AG04450 (cell line): ENCODE measurements at regions not wholly inside any gene's neighbourhood (a gene's known extent, or its start where the extent isn't known, plus 50 kb on each side); places are given as distances from the start of the nearest gene placed in this dataset.

Source experiments
- CTCF ChIA-PET: fragments of 300-600, 350-600 bp; formaldehyde crosslinking; extraction: SDS; loops from one replicate; lab custom pipeline; 2022; ENCODE audit warnings: antibody characterized with exemption, inconsistent platforms; lab: Charles Lee
- POLR2A ChIA-PET: fragments of 350-600 bp; formaldehyde crosslinking; extraction: SDS; loops from one replicate; lab custom pipeline; 2021; ENCODE audit warnings: antibody characterized with exemption, inconsistent platforms; lab: Yijun Ruan, JAX
- DNase-seq: peaks from one replicate; pipeline ENCODE4 v3.0.0-alpha.2; 2011; ENCODE audit warnings: low read depth, low spot score
- H3K27ac ChIP-seq: one replicate; pipeline ENCODE4 v1.5.1; 2012; ENCODE audit warnings: low read depth, low read length, control low read depth
- H3K27me3 ChIP-seq: one replicate; pipeline ENCODE4 v1.6.0; 2012; ENCODE audit warnings: low read length; ENCODE audit not compliant: control insufficient read depth, insufficient read depth
- H3K4me3 ChIP-seq: 2 replicates; pipeline ENCODE4 v1.5.1; 2011; ENCODE audit warnings: mild to moderate bottlenecking, low read depth, low read length, control low read depth
- H3K9me3 ChIP-seq: 2 replicates; pipeline ENCODE4 v1.5.1; 2012; ENCODE audit warnings: low read length; ENCODE audit not compliant: control insufficient read depth, insufficient read depth
- TF ChIP-seq, protein P1 (sequence below): IDR thresholded peaks from 2 replicates; pipeline ENCODE4 v1.5.1; 2011; ENCODE audit warnings: low read depth, low read length, control low read depth, inconsistent platforms

DNA sequence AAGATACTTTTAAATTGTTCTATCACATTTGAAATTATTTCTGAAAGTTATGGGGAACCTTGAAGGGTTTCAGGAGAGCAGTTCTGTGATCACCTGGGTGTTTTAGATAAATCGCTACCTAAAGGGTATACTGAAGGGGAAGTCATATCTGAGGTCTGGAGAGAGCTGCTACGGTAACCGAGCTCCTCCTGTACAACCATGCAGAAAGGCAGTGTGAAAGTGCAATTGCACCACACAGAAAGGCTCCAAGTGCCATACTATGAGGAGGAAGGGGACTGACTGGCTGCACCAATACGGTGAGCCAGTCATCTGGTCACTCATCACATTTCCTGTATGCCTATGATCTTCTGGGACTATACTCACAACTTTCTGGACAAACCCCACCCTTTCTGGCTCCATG is 241.4 kb upstream of the SLC24A2 start:
- no peak for DNase-seq
- H3K27ac ChIP-seq = no peak overlapping the region
- H3K9me3 ChIP-seq = no peaks in the 10 kb centered on the region
- no peak overlapping the region for H3K4me3 ChIP-seq
- TF ChIP-seq, protein P1, sequence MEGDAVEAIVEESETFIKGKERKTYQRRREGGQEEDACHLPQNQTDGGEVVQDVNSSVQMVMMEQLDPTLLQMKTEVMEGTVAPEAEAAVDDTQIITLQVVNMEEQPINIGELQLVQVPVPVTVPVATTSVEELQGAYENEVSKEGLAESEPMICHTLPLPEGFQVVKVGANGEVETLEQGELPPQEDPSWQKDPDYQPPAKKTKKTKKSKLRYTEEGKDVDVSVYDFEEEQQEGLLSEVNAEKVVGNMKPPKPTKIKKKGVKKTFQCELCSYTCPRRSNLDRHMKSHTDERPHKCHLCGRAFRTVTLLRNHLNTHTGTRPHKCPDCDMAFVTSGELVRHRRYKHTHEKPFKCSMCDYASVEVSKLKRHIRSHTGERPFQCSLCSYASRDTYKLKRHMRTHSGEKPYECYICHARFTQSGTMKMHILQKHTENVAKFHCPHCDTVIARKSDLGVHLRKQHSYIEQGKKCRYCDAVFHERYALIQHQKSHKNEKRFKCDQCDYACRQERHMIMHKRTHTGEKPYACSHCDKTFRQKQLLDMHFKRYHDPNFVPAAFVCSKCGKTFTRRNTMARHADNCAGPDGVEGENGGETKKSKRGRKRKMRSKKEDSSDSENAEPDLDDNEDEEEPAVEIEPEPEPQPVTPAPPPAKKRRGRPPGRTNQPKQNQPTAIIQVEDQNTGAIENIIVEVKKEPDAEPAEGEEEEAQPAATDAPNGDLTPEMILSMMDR = no peak
- no peaks in the 10 kb centered on the region for H3K27me3 ChIP-seq
- POLR2A ChIA-PET = no interaction called here
- CTCF ChIA-PET = no interaction called here

DNA sequence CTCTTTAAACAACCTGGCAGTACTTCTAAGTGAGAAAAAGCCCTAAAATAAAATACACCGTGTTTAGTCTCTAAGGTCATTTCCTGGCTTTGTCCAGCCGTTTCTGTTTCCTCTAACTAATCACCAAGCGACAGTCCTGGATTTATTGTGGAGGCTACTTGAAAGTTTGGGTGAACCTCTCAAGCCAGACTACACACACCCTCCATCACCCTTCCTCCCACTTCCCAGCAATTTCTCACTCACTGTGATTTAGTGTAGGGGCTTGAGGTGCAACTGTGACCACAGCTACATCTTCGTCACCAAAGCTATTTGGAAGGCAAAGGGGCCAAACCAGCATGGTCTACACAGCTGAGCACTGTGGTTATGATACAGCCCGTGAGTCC is 240.0 kb upstream of the SLC24A2 start:
- Histone ChIP-seq H3K4me3 (no peak overlapping the region), H3K27ac (no peak overlapping the region), H3K9me3 (no peaks in the 10 kb centered on the region), H3K27me3 (no peaks in the 10 kb centered on the region)
- DNase-seq = no peak
- TF ChIP-seq, protein P1 = no peak
- POLR2A ChIA-PET = no interaction called here
- CTCF ChIA-PET = no interaction called here

DNA sequence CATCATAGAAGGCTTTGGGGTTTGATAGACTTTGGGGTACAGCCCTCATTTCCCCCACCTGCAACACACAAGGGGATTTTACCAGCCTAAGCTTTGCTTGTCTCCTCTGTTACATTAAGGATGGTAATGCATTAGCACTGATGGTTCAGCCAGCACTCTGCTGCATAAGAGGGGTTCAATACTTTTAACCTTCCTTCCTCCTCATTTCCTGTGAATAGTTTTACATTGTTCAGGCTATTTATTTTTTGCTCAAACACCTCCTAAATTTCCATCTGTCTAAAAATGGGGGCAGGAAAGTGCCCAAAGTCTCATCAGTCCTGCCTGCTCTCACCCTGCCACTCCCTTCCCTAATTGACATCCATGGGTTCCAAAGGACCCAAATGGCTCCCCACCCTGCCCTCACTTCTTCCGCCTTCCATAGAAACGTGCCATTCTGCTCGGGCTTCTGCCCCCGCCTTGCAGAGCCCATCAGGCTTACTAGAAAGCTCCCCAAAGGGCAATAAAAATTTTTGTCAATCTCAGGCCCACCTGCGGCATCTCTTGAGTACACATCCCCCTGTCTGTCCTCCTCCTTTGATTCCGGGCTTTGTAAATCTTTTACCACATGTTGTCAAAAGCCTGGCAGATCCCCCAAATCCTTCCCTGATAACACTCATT is 239.5 kb upstream of the SLC24A2 start:
- TF ChIP-seq, protein P1 = no peak
- no peaks in the 10 kb centered on the region for H3K9me3 ChIP-seq
- POLR2A ChIA-PET = no interaction called here
- DNase-seq = no peak
- H3K4me3 ChIP-seq = no peak overlapping the region
- no peaks in the 10 kb centered on the region for H3K27me3 ChIP-seq
- CTCF ChIA-PET = no interaction called here
- H3K27ac ChIP-seq = no peak overlapping the region

DNA sequence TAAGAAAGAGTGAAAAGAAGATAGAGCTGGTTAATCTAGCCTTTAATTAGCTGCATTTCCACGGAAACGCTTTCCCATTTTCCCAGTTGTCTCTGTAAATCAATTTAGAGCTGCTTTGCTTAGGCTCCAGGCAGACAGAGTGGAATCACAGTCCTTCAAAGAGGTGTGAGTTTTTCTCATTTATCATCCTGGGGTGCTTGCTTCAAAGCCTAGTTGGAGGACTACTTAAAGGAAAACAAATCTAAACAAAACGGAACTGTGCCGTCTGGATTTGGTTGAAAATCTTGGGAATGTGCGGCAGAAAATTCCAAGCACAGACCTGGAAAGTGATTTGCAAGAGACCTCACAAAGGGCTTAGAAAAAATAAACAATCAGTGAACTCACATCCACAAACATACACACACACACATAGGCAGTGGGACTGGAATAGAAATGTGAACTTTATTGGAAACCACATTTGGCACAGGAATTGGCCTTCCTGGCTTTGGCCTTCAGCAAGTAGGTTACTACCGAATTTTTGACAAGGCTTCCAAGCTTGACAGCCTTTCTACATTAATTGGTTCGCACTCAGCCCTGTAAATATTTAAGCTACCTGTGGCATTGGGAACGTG is 235.2 kb upstream of the SLC24A2 start:
- TF ChIP-seq, protein P1 = no peak
- CTCF ChIA-PET = no interaction called here
- no peaks in the 10 kb centered on the region for H3K27me3 ChIP-seq
- no peak overlapping the region for H3K4me3 ChIP-seq
- no peak overlapping the region for H3K27ac ChIP-seq
- H3K9me3 ChIP-seq = no peaks in the 10 kb centered on the region
- no peak for DNase-seq
- POLR2A ChIA-PET = no interaction called here

DNA sequence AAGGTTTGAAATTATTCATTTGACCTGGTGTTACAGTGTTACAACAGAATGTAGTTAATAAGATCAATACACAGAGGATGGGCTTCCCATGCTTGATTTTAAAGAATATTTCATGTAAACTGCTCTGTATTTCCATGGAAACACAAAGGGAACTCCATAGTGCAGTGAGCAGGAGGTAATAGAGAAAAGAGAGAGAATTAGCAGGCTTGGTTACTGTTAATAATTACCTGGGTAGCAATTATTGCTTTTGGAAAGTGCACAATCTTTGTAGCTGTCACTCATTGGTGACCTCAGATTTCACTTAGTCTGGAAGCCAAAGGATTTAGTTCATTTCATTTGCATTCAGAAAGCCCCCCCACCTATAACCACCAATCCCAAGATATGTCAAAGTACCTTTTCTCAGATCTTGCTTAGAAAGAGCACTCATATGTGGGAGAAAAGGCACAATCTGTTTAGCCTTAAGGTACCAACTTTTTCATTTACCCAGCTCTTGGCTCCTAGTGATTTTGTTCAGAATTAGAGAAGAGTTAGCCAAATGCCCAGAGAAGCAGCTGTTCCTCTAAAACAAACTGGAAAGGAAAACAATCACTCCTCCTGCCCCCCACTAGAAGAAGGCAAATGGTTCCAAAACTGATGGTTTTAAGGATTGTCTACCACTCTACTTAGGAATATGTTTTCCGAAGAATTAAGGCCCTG is 234.5 kb upstream of the SLC24A2 start:
- CTCF ChIA-PET = no interaction called here
- no peak for DNase-seq
- TF ChIP-seq, protein P1 = no peak
- Histone ChIP-seq H3K4me3 (no peak overlapping the region), H3K27ac (no peak overlapping the region), H3K9me3 (no peaks in the 10 kb centered on the region), H3K27me3 (no peaks in the 10 kb centered on the region)
- POLR2A ChIA-PET = no interaction called here
